ENCODE measurements at regions not wholly inside any gene's neighbourhood (a gene's known extent, or its start where the extent isn't known, plus 50 kb on each side); places are given as distances from the start of the nearest gene placed in this dataset.

DNA sequence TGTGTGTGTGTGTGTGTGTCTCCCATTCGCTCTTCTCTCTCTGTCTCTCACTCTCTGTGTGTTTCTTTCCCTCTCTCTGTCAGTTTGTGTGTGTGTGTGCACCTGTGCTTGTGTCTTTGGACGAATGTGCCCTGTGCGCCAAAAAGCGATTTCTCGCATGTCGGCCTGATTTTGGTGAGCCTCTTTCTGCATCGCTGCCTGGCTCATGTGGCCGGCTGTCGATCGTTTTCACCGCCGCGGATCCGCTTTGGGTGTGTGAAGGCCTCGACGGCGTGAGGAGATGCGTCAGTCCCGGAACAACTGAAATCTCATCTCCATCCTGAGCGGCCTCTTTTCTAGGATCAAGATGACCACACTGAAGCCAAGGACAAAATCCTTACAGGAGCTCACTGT, 609.0 kb downstream of the KCNJ18 start:
- intact Hi-C loops (cut with micrococcal nuclease; ENCODE audit: unreplicated experiment) (no loop called here), in situ Hi-C loops (cut with HindIII; ENCODE audit: low pct_unique_long_range_greater_than_20kb, low sequenced_read_pairs) (no loop called here)
- no peak for TF ChIP-seq POLR2AphosphoS5 (IDR thresholded peaks at IDR 0.05; ENCODE audit: low read depth, low read length)
- TF ChIP-seq CTCF (IDR thresholded peaks at IDR 0.05) = no peak
- TF ChIP-seq, protein P1, sequence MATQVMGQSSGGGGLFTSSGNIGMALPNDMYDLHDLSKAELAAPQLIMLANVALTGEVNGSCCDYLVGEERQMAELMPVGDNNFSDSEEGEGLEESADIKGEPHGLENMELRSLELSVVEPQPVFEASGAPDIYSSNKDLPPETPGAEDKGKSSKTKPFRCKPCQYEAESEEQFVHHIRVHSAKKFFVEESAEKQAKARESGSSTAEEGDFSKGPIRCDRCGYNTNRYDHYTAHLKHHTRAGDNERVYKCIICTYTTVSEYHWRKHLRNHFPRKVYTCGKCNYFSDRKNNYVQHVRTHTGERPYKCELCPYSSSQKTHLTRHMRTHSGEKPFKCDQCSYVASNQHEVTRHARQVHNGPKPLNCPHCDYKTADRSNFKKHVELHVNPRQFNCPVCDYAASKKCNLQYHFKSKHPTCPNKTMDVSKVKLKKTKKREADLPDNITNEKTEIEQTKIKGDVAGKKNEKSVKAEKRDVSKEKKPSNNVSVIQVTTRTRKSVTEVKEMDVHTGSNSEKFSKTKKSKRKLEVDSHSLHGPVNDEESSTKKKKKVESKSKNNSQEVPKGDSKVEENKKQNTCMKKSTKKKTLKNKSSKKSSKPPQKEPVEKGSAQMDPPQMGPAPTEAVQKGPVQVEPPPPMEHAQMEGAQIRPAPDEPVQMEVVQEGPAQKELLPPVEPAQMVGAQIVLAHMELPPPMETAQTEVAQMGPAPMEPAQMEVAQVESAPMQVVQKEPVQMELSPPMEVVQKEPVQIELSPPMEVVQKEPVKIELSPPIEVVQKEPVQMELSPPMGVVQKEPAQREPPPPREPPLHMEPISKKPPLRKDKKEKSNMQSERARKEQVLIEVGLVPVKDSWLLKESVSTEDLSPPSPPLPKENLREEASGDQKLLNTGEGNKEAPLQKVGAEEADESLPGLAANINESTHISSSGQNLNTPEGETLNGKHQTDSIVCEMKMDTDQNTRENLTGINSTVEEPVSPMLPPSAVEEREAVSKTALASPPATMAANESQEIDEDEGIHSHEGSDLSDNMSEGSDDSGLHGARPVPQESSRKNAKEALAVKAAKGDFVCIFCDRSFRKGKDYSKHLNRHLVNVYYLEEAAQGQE (IDR thresholded peaks at IDR 0.05; ENCODE audit: insufficient read depth in 1 of 2, low read depth in 2 of 2, low read length in 1 of 2) = no peak
- no peak for TF ChIP-seq TCF7L2 (IDR thresholded peaks at IDR 0.05; ENCODE audit: low read depth, low read length)
- no peak for TF ChIP-seq SIN3A (IDR thresholded peaks at IDR 0.05; ENCODE audit: borderline replicate concordance, insufficient read depth, low read depth, low read length)
- POLR2A ChIA-PET = no interaction called here
- ATAC-seq (no peak), DNase-seq (ENCODE audit: low read depth, low spot score) (no peak)
- no peaks in the 10 kb centered on the region for H3K4me1 ChIP-seq (ENCODE audit: control insufficient read depth, insufficient read depth, low read length)
- H3K27ac ChIP-seq (ENCODE audit: low read length) = no peak overlapping the region
- no peaks in the 10 kb centered on the region for H3K36me3 ChIP-seq (ENCODE audit: control insufficient read depth, insufficient read depth, low read length)
- BruUV-seq (replicated peaks) = no TSS peak
- H3K27me3 ChIP-seq (ENCODE audit: control insufficient read depth, insufficient read depth, low read length) = no peaks in the 10 kb centered on the region
- H3K9me3 ChIP-seq (ENCODE audit: control insufficient read depth, insufficient read depth, low read depth, low read length) = no peaks in the 10 kb centered on the region
- H3K4me3 ChIP-seq (ENCODE audit: low read depth in 2 of 2, low read length in 2 of 2) = no peak overlapping the region
- CTCF ChIA-PET = no interaction called here

DNA sequence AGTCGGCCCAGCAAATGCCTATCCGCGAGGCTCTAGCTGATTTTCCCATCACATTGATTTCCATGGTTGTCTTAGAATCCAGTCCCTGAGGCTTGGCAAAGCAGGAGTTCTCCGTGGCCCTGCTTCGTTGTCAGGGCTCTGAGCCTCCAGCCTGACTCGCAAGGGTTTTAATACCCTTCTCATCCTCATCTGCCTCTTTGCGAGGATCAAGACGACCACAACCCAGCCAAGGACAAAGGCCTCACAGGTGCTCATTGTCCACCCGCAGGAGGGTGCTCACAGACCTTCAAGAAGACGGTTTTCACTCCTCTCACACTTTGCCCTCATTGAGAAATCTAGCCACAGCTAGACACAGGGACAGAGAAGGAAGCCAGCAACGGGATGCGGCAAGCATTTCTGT, 610.8 kb downstream of the KCNJ18 start:
- Histone ChIP-seq H3K9me3 (ENCODE audit: control insufficient read depth, insufficient read depth, low read depth, low read length) (no peaks in the 10 kb centered on the region), H3K4me1 (ENCODE audit: control insufficient read depth, insufficient read depth, low read length) (no peaks in the 10 kb centered on the region), H3K27me3 (ENCODE audit: control insufficient read depth, insufficient read depth, low read length) (no peaks in the 10 kb centered on the region), H3K4me3 (ENCODE audit: low read depth in 2 of 2, low read length in 2 of 2) (no peak overlapping the region), H3K27ac (ENCODE audit: low read length) (no peak overlapping the region), H3K36me3 (ENCODE audit: control insufficient read depth, insufficient read depth, low read length) (no peaks in the 10 kb centered on the region)
- no TSS peak for BruUV-seq (replicated peaks)
- ChIA-PET POLR2A (no interaction called here), CTCF (no interaction called here)
- no peak for ATAC-seq
- intact Hi-C loops (cut with micrococcal nuclease; ENCODE audit: unreplicated experiment) (no loop called here), in situ Hi-C loops (cut with HindIII; ENCODE audit: low pct_unique_long_range_greater_than_20kb, low sequenced_read_pairs) (no loop called here)
- TF ChIP-seq SIN3A (IDR thresholded peaks at IDR 0.05; ENCODE audit: borderline replicate concordance, insufficient read depth, low read depth, low read length) (no peak), TCF7L2 (IDR thresholded peaks at IDR 0.05; ENCODE audit: low read depth, low read length) (no peak), CTCF (IDR thresholded peaks at IDR 0.05) (no peak), POLR2AphosphoS5 (IDR thresholded peaks at IDR 0.05; ENCODE audit: low read depth, low read length) (no peak)
- TF ChIP-seq, protein P1 (IDR thresholded peaks at IDR 0.05; ENCODE audit: insufficient read depth in 1 of 2, low read depth in 2 of 2, low read length in 1 of 2) = no peak
- no peak for DNase-seq (ENCODE audit: low read depth, low spot score)

All from Panc1 (cell line).